Stimulated activated naive CD4-positive, alpha-beta T cell treated with Interleukin-2 at 50 U/mL for 16 hours (primary cell): ENCODE measurements at regions not wholly inside any gene's neighbourhood (a gene's known extent, or its start where the extent isn't known, plus 50 kb on each side); places are given as distances from the start of the nearest gene placed in this dataset.

Experiments used
- DNase-seq: peaks from one replicate; lab custom pipeline; 2025; lab: John Stamatoyannopoulos, UW

DNA sequence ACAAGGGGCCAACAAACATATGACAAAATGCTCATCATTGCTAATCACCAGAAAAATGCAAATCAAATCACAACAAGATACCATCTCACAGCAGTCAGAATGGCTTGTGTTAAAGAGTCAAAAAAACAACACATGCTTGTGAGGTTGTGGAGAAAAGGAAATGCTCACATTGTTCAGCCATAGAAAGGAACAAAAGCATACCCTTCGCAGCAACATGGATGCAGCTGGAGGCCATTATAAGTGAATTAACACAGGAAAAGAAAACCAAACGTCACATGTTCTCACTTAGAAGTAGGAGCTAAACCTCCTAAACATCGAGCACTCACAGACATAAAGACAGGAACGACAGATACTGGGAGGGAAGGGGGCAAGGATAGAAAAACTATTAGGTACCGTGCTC is 678.4 kb upstream of the GRM7 start:
- no peak for DNase-seq

- no peak for DNase-seq
Observed at GRCh38 chr3:6182909-6183308, 678.0 kb upstream of the GRM7 start.

DNA sequence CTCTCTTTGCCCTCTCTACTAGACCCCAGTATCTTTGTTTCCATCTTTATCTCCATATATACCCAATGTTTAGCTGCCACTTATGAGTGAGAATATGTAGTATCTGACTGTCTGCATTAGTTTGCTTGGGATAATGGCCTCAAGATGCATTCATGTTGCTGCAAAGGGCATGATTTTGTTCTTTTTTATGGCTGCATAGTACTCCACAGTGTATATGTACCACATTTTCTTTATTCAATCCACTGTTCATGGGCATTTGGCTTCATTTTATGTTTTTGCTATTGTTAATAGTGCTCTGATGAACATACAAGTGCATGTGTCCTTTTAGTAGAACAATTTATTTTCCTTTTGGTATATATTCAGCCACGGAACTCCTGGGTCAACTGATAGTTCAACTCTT is 671.5 kb upstream of the GRM7 start:
- no peak for DNase-seq

GRCh38 chr3:6204891-6205290 is 656.0 kb upstream of the GRM7 start:
- DNase-seq: no peak

- no peak for DNase-seq
Observed at GRCh38 chr3:6216135-6217026, 644.5 kb upstream of the GRM7 start.

- DNase-seq: no peak
Observed at GRCh38 chr3:6220447-6220846, 640.5 kb upstream of the GRM7 start.

DNA sequence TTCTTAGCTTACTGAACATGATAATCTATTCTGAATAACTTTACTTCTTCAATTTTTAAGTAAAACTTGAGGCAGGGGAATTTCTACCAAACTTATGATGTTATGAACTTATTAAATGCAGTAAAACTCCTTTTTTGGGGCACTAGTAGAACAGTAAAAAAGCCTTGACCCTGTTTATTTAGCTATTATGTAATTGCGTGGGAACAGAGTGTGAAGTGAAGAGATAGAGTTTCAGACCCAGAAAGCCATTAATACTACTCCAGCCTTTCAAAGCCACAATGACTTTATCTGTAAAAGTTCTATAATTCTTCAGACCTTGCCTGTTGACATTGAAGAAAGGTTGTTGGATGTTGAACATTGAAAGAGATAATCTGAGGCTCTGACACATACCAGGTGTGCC is 638.8 kb upstream of the GRM7 start:
- no peak for DNase-seq

GRCh38 chr3:6223572-6223971 is 637.3 kb upstream of the GRM7 start:
- no peak for DNase-seq

- no peak for DNase-seq
Observed at GRCh38 chr3:6228958-6229683, 631.8 kb upstream of the GRM7 start.

DNA sequence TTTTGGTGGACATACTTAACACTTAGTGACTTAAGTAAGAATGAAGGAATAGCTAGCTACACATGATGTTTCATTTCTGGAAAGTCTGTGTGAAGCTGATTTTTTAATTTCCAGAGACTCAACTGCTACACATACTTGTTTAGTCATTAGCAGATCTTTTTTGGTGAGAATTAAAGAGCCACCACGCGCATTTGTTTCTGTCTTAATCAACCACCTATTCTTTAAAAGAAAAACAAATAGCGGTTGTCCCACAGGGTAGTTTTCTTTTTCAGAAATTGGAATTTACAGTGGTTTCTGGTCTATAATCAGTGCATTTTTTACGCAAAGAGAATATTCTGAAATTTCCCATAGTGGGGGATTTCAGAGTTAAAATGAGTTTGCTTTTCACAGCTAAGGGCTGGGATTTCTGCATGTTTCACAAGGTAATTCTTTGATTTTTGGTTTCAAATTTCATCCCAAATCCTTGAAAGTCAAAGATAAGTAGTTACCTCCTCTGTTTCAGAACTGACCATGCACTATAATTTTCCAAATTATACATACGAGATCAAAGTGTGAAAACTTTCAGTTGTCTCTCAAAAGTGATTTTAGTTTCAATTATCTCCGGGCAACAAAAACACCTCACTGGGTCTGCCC is 631.0 kb upstream of the GRM7 start:
- DNase-seq: no peak

GRCh38 chr3:6242104-6242503 is 618.8 kb upstream of the GRM7 start:
- DNase-seq: no peak

DNA sequence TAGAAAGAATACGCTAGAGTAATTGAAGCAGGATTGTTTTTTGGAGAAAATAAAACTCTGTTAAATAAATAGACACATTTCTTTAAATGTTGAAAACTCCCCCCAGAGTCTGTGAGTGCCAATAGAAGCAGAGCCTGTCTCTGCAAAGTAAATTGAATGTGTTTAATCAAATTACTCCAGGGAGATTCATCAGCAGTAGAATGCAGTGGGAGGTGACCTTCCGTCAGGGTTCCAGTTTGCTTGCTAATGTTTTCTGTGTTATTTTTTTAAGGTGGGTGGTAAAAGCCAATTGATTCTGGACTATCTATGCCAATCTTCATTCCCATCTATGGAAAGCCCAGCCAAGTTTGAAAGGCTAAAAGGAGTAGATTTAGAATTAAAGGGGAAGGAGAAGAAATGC is 612.4 kb upstream of the GRM7 start:
- DNase-seq: no peak

- no peak for DNase-seq
Observed at GRCh38 chr3:6249679-6250078, 611.2 kb upstream of the GRM7 start.

DNA sequence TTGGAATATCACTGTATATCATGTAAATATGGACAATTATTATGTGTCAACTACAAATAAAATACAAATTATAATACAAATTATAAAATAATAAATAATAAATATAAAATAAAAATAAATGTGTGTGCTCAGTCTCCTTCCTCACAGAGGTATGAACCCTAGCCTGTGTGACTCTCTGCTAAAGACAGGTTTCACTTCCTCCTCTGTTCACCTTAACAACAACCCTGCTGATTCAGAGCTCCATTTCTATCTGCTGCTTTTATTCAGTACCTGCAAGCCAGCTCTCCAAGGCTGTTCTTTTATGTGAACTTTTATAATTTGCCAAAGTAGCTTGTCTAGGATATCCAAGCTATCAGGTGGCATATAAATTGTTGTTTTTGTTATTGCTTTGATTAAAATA is 610.7 kb upstream of the GRM7 start:
- no peak for DNase-seq

GRCh38 chr3:6251612-6252400 is 609.1 kb upstream of the GRM7 start:
- no peak for DNase-seq

GRCh38 chr3:6254490-6254889 is 606.4 kb upstream of the GRM7 start:
- no peak for DNase-seq

DNA sequence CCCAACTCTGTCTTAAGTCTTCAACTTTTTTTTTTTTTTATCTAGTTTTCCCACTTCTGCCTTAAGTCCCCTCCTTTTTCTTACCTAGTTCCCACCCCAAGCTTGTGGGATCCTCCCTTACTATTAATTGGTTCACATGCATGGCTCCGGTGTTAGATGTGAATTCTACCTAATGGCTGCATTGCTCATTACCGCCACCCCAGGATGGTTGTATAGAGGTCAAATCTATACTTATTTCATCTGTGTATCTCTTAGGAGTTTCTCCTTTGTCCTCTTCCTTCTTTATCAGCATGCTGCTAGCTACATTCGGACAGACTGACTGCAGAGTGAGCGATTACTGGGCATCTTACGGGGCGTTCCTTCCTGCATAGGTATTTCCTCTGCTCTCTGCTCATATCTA is 605.7 kb upstream of the GRM7 start:
- no peak for DNase-seq

GRCh38 chr3:6260551-6261191 is 600.2 kb upstream of the GRM7 start:
- no peak for DNase-seq

GRCh38 chr3:6262010-6262409 is 598.9 kb upstream of the GRM7 start:
- no peak for DNase-seq

DNA sequence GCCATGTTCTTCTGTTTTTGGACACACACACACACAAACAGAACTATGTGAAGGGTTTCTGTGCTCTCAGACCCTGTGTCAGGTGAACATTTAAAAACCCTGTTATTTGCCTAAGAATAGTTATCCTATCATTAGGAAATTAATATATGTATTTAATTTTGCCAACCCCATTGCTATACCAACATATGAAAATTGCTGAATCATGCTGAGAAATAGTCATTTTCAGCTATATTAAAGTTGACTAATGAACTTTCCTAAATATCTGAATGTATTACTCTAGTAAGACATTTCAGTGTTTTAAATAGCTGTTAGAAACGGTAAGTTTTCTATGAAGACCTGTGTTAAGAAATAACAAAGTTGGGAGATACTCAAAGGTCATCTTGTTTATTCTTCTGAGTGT is 596.9 kb upstream of the GRM7 start:
- DNase-seq: no peak

- DNase-seq: no peak
Observed at GRCh38 chr3:6264906-6265305, 596.0 kb upstream of the GRM7 start.

GRCh38 chr3:6266135-6266534 is 594.8 kb upstream of the GRM7 start:
- DNase-seq: no peak
